Hepatocyte (in vitro differentiated cells): ENCODE measurements at regions not wholly inside any gene's neighbourhood (a gene's known extent, or its start where the extent isn't known, plus 50 kb on each side); places are given as distances from the start of the nearest gene placed in this dataset.

Source experiments
- EZH2 ChIP-seq: fragments of 200-600 bp; sonication (generic); IDR thresholded peaks from 2 replicates; pipeline ENCODE4 v1.6.1; 2016; ENCODE audit warnings: antibody characterized with exemption, mild to moderate bottlenecking, borderline replicate concordance
- EZH2phosphoT487 ChIP-seq: fragments of 200-600 bp; sonication (generic); IDR thresholded peaks from one replicate; pipeline ENCODE4 v1.6.1; 2018; ENCODE audit warnings: antibody characterized with exemption, mild to moderate bottlenecking, low read depth, moderate library complexity; ENCODE audit not compliant: unreplicated experiment, severe bottlenecking
- TF ChIP-seq, protein P1 (sequence below): fragments of 200-600 bp; sonication (generic); IDR thresholded peaks from 2 replicates; pipeline ENCODE4 v1.5.1; 2016; ENCODE audit warnings: antibody characterized with exemption, mild to moderate bottlenecking; ENCODE audit not compliant: poor library complexity

DNA sequence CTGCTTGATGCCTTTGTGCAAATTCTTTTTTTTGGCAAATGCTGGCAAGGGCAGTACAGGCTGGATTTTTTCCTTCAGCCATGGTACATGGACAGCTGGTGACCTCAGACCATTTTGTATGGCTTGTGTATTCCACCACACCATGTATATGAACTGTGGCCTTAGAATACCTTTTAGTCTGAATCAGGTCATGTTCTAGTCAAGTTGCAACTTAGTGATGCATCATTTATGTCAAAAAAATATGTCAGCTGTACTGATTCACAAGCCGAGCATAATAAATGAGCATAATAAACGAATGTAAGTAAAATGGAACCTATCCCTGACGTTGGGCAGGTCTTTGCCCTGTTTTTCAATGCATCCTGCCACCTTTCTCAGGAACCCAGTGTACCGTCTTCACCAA is 219.7 kb upstream of the RUNX1 start:
- TF ChIP-seq, protein P1, sequence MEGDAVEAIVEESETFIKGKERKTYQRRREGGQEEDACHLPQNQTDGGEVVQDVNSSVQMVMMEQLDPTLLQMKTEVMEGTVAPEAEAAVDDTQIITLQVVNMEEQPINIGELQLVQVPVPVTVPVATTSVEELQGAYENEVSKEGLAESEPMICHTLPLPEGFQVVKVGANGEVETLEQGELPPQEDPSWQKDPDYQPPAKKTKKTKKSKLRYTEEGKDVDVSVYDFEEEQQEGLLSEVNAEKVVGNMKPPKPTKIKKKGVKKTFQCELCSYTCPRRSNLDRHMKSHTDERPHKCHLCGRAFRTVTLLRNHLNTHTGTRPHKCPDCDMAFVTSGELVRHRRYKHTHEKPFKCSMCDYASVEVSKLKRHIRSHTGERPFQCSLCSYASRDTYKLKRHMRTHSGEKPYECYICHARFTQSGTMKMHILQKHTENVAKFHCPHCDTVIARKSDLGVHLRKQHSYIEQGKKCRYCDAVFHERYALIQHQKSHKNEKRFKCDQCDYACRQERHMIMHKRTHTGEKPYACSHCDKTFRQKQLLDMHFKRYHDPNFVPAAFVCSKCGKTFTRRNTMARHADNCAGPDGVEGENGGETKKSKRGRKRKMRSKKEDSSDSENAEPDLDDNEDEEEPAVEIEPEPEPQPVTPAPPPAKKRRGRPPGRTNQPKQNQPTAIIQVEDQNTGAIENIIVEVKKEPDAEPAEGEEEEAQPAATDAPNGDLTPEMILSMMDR: no peak
- no peak for TF ChIP-seq EZH2
- no peak for TF ChIP-seq EZH2phosphoT487
